ENCODE measurements at regions not wholly inside any gene's neighbourhood (a gene's known extent, or its start where the extent isn't known, plus 50 kb on each side); places are given as distances from the start of the nearest gene placed in this dataset.

- ATAC-seq = no peak
- Histone ChIP-seq H3K27ac (no peak overlapping the region), H3K36me3 (no peaks in the 10 kb centered on the region), H3K27me3 (ENCODE audit: low read depth) (no peaks in the 10 kb centered on the region), H3K9me3 (no peaks in the 10 kb centered on the region), H3K4me3 (no peak overlapping the region), H3K4me1 (peaks cover 22% of the 10 kb centered on the region)
- intact Hi-C loops (cut with DNase I) = no loop called here
- no peak for DNase-seq
- no peak for TF ChIP-seq CTCF (IDR thresholded peaks at IDR 0.05)
These were observed 559.1 kb upstream of the JAG1 start for GRCh38 chr20:11232896-11233295.

- DNase-seq (no peak), ATAC-seq (no peak)
- H3K36me3 ChIP-seq = no peaks in the 10 kb centered on the region
- peaks cover 22% of the 10 kb centered on the region for H3K4me1 ChIP-seq
- intact Hi-C loops (cut with DNase I) = no loop called here
- peak overlapping the region; percentile 13 for H3K27ac ChIP-seq
- no peaks in the 10 kb centered on the region for H3K27me3 ChIP-seq (ENCODE audit: low read depth)
- no peak for TF ChIP-seq CTCF (IDR thresholded peaks at IDR 0.05)
- H3K4me3 ChIP-seq = no peak overlapping the region
- H3K9me3 ChIP-seq = no peaks in the 10 kb centered on the region
These were observed 560.4 kb upstream of the JAG1 start for GRCh38 chr20:11234181-11234580.

GRCh38 chr20:11234608-11235007, 560.8 kb upstream of the JAG1 start:
- intact Hi-C loops (cut with DNase I) = no loop called here
- Histone ChIP-seq H3K36me3 (no peaks in the 10 kb centered on the region), H3K4me3 (no peak overlapping the region), H3K9me3 (no peaks in the 10 kb centered on the region), H3K4me1 (peaks cover 19% of the 10 kb centered on the region), H3K27ac (peak overlapping the region; percentile 13), H3K27me3 (ENCODE audit: low read depth) (no peaks in the 10 kb centered on the region)
- DNase-seq (no peak), ATAC-seq (no peak)
- TF ChIP-seq CTCF (IDR thresholded peaks at IDR 0.05) = no peak

- Histone ChIP-seq H3K4me3 (no peak overlapping the region), H3K27ac (no peak overlapping the region), H3K4me1 (peaks cover 14% of the 10 kb centered on the region), H3K36me3 (no peaks in the 10 kb centered on the region), H3K9me3 (no peaks in the 10 kb centered on the region), H3K27me3 (ENCODE audit: low read depth) (no peaks in the 10 kb centered on the region)
- DNase-seq (no peak), ATAC-seq (no peak)
- intact Hi-C loops (cut with DNase I) = no loop called here
- TF ChIP-seq CTCF (IDR thresholded peaks at IDR 0.05) = no peak
These were observed 561.3 kb upstream of the JAG1 start for GRCh38 chr20:11235058-11235457.

GRCh38 chr20:11242320-11242719, 568.5 kb upstream of the JAG1 start:
- Histone ChIP-seq H3K4me3 (no peak overlapping the region), H3K9me3 (no peaks in the 10 kb centered on the region), H3K4me1 (no peaks in the 10 kb centered on the region), H3K36me3 (no peaks in the 10 kb centered on the region), H3K27ac (no peak overlapping the region), H3K27me3 (ENCODE audit: low read depth) (no peaks in the 10 kb centered on the region)
- no peak for TF ChIP-seq CTCF (IDR thresholded peaks at IDR 0.05)
- intact Hi-C loops (cut with DNase I) = no loop called here
- no peak for ATAC-seq
- no peak for DNase-seq

- H3K27me3 ChIP-seq (ENCODE audit: low read depth) = no peaks in the 10 kb centered on the region
- H3K9me3 ChIP-seq = no peaks in the 10 kb centered on the region
- H3K4me3 ChIP-seq = no peak overlapping the region
- DNase-seq (no peak), ATAC-seq (no peak)
- H3K36me3 ChIP-seq = no peaks in the 10 kb centered on the region
- no peak for TF ChIP-seq CTCF (IDR thresholded peaks at IDR 0.05)
- intact Hi-C loops (cut with DNase I) = no loop called here
- no peaks in the 10 kb centered on the region for H3K4me1 ChIP-seq
- no peak overlapping the region for H3K27ac ChIP-seq
These were observed 571.6 kb upstream of the JAG1 start for GRCh38 chr20:11245431-11245830.
